ENCODE measurements at regions not wholly inside any gene's neighbourhood (a gene's known extent, or its start where the extent isn't known, plus 50 kb on each side); places are given as distances from the start of the nearest gene placed in this dataset.

DNA sequence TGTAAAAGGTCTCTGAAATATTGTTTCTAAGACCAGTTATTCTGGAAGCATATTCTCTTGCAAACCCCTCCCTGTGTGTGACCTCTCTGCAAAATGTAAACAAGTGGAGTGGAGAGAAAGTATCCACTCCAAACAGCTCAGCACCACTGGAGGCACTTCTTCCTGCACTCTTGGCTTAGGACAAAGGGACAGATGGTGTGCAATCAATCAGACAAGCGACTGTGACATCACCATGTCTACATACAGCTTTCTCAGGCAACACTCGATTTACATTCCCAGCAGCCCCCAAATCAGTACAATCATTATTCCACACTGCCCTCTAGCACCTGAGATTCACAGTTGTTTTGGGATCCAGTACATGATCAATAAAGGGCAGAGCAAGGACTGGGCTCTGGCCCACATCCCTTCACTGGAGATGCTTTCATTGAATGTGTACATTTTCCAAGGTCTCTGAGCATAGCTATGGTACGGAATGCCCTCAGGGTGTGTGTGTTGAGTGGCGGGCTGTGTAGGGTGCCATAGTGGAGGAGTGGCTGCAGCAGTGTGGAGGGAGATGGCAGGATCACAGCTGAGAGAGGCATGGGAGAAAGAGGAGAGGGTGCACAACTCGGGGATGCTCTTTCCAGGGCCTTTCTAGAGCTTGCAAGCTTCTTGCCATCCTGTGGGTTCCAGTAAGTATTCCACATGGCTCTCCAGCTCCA, 311.8 kb upstream of the ST6GAL2 start:
- DNase-seq (ENCODE audit: low read depth in 4 of 4, low spot score in 2 of 4): no peak

DNA sequence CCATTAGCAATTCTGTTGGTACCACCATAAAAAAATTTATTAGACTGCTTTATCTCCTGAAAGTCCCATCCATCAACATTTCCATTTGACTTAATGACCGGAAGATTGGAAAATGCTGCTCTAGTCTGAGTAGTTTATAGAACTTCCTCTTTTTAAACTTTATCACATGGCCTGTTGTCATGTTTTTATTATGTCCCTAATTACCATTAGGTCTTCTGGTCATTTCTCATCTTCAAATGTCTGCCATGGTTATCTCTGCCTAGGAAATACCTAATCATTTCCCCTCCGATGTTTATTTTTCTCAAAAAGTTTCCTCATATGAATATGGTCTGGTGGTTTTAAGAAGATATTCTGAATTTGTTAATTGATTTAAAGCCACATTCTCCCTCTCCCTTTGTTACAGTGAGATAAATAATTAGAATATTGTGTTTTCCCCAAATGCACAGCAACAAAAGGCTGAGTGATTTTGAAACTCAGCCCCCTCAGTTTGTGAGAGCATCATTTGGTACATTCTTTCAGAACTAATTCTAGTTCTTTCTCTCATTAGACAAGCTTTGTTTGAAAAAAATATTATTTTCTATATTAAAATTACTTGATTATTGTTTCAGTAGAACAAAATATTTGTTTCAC, 317.1 kb upstream of the ST6GAL2 start:
- no peak for DNase-seq (ENCODE audit: low read depth in 4 of 4, low spot score in 2 of 4)

DNA sequence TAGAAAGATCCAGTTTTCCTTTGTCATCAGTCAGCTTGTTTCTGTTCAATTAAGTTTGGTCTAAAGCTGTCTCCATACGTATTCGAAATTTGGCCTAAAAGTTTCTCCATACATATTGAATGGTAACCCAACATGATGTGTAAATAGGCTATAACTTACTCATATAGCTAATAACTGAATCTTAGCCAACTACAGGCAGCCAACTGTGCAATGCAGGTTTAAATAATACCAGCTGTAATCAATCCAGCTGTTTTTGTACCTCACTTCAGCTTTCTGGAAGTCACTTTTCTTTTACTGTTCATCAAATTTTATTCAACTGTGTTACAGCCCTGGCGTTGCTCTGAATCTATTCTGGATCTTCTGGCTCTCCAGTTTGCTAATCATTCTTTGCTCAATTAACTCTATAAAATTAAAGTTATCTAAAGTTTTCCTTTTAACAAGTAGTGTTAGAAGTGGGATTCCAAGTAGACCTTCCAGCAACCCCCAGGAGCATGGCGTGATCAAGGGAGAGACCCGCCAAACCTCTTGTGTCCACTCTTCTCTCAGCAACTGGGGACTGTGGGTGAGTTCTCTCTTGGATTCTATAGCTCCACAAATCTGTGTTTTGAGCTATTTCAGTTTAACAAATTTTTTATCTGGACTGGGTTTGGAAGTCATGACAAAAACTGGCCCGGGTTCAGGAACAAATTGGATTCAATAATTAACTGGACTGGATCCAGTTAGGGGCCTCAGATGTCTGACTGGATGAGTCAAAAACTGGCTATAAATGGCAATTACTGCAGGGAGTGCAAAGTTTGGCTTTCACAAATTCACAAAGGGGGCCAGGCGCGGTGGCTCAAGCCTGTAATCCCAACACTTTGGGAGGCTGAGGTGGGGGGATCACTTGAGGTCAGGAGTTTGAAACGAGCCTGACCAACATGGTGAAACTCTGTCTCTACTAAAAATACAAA, 329.7 kb upstream of the ST6GAL2 start:
- DNase-seq (ENCODE audit: low read depth in 4 of 4, low spot score in 2 of 4): no peak

DNA sequence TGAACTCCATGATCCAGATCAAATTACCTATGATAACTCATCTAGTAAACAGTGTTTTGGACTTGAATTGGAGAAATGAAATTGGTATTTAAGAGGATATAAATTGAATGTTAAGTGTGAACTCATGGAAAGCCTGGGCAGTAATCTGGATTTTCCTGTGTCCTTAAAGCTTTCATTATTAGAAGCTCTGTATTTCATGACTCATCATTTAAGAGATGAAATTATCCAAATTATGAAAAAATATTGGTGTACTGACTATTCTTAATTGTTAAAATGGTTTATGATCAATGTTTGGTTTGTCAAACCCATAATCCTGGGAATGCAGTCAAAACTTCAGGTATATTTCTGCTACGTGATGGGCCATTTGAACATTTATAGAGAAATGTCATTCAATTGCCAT, 332.2 kb upstream of the ST6GAL2 start:
- DNase-seq (ENCODE audit: low read depth in 4 of 4, low spot score in 2 of 4): no peak

DNA sequence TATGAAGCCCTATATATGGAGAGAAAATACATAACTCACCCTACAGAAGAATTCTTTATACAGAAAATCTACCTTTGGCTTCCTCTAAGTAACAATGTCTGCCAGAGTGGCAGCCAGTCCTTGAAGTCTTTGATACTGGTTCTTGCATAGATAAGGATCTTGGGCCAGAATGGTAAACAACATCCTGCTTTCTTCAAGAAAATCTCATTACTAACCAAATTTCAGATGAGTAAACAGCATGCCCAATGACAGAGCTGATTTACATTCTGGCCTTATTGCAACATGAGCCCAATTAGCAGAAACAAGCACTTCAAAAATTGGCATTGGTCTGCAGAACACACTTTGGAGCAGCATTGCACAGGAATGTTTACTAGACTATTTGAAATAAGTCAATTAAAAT, 336.5 kb upstream of the ST6GAL2 start:
- no peak for DNase-seq (ENCODE audit: low read depth in 4 of 4, low spot score in 2 of 4)

DNA sequence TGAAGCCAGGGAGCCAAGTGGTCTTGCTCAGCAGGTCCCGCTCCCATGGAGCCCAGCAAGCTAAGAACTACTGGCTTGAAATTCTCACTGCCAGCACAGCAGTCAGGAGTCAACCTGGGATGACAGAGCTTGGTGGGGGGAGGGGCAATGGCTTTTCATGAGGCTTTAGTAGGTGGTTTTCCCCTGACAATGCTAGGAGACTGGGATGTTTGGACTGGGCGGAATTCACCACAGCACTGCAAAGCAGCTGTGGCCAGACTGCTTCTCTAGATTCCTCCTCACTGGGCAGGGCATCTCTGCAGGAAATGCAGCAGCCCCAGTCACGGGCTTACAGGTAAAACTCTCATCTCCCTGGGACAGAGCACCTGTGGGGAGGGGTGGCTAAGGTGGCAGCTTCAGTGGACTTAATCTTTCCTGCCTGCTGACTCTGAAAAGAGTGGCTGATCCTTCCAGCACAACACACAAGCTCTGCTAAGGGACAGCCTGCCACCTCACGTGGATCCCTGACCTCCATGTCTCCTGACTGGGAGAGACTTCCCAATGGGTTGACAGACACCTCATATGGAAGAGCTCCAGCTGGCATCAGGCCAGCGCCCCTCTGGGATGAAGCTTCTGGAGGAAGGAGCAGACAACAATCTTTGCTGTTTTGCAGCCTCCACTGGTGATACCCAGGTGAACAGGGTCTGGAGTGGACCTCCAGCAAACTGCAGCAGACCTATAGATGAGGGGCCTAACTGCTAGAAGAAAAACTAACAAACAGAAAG, 349.7 kb upstream of the ST6GAL2 start:
- no peak for DNase-seq (ENCODE audit: low read depth in 4 of 4, low spot score in 2 of 4)

DNA sequence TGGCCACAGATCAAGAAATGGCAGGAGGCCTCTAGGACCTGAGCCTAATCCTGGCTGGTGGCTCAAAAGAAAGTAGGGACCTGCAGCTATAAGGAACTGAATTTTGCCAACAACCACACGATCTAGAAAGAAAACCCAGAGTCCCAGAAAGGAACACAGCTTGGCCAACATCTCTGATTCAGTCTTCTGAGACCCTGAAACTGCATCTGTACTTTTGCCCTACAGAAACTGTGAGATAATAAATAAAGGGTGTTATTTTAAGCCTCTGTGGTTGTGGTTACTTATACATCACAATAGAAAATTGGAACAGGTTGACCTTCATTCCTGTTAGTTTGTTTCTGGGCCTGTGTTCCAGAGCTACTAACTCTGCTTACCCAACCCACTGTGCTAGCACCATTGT, 356.8 kb upstream of the ST6GAL2 start:
- no peak for DNase-seq (ENCODE audit: low read depth in 4 of 4, low spot score in 2 of 4)

DNA sequence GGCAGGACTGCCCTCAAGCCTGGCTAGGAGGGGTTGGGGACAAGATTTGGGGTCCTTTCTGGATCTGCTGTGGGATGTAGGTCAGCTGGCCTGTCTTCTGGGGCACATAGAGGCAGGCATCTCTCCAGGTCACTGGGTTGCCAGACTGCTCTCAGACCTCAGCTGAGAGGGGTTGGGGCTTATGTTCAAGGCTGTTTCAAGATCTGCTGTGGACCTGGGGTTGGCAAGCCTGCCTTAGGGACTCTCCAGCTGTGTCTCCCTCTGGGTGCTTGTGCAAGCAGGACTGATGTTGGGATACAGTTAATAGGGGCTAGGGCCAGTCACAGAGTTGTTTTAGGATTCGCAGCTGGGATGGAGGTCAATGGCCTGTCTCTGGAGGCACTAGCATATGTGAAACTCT, 363.0 kb upstream of the ST6GAL2 start:
- DNase-seq (ENCODE audit: low read depth in 4 of 4, low spot score in 2 of 4): no peak

DNA sequence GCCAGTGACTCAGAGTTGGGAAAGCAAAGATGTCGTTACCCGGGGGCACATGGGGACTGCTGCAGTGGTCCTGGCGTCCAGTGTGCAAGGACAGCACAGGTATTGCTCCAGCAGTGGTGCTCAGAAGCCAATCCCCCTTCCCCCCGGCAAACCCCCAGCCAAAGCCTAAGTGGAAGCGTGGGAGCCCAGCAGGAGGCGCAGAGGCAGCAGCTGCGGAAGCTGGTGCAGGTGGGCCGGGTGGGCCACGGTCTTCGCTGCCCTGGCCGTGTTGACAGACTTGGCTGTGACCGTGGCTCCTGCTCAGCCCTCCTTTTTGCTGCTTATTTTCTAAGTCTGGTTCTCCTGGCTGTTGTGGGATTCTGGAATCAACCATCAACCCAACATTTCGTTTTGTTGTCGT, 369.8 kb upstream of the ST6GAL2 start:
- DNase-seq (ENCODE audit: low read depth in 4 of 4, low spot score in 2 of 4): no peak

DNA sequence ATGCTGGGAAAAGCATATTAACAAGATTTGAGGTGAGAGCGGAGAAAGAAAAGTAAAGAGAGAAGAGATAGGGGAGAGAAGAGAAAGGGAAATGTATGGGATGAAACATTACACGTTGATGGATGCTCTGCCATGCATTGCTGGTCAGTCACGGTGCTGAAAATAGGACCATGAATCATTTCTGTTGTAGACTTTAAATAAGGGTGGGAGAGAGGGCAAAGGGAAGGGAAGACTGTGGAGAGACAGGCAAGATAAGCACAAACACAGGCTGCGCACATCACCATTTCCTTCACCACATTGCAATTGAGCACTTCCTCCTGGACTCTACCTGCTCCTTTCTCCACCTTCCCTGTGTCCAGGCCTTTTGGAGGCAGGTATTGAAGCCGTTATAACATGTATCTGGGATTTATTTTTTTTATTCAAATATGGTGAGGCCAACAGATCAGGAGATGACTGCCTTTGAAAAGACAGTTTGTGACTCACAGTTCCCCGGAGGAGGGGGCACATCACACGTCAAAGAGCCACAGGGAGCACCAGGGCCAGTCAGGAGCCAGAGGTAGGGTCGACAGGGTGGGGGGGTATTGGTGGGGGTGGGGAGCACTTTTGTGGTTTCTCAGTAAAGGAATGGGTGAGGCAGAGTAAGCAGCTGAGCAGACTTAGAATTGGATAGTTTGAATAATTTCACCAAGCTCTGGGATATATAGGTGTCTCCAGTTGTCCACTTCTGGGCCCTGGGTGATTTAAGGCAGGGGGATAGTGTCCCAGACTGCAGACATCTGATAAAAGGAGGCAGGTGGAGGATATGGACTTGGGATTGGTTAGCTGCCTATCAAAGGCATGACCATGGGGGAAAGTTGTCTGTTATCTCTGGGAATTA, 372.8 kb upstream of the ST6GAL2 start:
- no peak for DNase-seq (ENCODE audit: low read depth in 4 of 4, low spot score in 2 of 4)

DNA sequence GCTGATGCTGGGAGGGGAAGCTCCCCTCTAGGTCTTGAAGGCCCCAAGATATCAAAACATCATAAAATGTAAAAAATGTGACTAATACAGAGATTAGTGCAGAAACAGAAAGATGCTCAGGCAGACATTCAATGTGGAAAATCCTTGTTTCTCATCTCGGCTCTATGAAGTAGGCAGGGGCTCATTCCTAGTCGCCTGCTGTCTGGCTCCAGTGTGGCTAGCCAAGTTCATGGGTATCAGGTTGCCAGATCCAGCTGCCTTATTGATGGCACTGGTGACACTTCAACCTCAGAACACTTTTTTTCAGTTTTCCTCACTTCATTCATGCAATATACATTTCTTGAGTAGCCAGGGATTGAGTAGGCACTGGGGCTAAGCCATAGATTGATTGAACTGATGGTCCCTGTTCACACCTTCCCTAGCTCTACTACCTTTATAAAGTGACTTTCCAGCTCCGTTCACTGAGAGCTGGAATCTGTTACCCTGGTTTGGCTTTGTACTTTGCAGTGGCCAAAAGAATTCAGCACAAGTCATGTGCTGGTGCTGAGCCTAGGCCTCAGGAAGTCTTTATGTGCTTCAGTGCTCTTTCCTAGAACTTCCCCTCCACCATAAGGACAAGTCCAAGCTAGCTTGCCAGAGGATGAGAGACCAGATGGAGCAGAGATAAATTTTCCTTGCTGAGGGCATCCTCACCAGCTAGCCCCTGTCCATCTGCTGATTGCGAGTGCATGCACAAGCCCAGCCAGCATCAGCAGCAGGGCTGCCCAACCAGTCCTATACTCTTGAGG, 373.6 kb upstream of the ST6GAL2 start:
- DNase-seq (ENCODE audit: low read depth in 4 of 4, low spot score in 2 of 4): no peak

DNA sequence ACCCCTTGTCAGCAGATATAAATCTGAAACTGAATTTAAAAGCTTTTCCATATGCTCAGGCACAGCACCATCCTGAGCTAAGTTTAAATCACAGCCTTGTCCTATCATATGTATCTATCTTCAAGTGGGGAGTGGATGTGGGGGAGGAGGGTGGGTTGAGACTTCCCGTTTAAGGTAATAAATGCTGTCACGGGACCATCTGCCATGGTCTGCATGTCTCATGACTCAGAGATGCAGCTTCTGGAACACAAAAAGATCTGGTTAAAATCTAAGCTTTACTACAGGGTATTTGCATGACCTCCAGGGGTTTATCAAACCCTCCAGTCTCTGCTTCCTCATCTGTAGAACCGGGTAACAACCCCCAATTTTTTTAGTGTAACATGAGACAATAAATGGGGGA, 377.7 kb upstream of the ST6GAL2 start:
- DNase-seq (ENCODE audit: low read depth in 4 of 4, low spot score in 2 of 4): no peak

DNA sequence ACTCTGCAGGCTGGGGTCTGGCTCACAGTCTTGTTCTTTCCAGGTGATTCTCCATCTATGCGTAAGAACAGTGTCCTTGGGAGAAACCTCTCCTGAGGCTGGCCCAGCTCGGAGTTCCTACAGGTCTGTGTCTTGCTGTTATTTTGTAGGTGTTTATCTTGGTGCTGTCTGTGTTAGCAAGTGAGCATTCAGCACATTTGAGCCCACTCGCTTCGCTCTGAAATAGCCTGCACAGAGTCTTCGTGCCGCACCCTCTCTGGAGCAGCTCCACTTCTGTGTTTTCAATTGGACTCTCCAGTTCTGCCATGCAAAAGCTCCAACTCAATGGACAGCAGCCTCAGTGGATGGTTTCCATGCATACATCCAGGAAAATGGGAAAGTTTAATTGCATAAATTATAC, 378.2 kb upstream of the ST6GAL2 start:
- no peak for DNase-seq (ENCODE audit: low read depth in 4 of 4, low spot score in 2 of 4)

DNA sequence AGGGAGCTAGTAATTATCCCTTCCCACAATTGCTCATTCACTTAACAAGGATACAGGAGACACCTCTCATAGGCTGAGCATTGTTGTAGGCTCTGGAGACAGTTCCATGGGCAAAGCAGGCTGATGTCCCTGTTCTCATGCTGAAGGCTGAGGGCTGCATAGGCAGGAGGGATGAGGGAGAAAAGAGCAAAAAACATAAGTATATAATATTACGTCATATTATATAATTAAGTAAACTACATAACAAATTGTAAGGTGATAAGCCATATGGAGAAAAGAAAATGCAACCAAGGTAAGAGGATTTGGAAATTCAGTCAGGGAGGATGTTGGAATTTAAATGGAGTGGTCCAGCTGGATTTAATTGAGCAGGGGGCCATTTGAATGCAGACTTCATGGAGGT, 380.6 kb upstream of the ST6GAL2 start:
- no peak for DNase-seq (ENCODE audit: low read depth in 4 of 4, low spot score in 2 of 4)

DNA sequence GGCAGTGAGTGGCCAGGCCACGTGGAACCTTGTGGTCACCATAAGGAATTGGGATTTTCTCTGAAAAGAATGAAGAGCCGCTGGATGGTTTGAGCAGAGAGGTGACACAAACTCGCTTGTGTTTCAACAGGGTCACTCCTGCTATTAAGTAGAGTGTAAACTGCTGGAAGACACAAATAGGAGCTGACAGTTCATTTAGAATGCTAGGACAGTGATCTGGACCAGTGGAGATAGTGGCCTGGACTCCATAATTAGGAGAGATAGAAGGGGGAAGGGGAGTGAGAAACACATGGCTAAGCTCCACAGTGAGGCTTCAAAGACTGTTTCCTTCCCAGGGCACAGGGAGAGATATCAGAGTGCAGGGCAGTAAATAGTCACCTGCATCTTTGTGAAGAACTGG, 381.1 kb upstream of the ST6GAL2 start:
- no peak for DNase-seq (ENCODE audit: low read depth in 4 of 4, low spot score in 2 of 4)

DNA sequence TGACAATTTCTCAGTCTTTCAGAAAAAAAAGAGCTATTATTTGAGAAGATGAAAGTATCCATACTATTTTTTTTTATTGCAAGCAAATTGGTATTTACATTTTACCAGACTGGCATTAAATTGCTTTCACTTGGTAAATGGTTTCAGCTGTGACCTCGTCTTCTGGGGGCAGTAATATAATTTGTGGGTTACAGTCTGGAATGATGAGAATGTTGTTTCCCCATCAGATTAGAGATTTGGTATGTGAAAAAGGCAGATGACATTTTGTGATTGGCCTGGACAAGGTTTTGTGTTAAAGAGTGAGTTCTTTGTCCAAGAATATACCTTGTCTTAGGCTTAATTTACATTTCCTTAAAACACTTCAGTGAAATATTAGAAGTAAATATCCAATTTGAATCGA, 390.1 kb upstream of the ST6GAL2 start:
- no peak for DNase-seq (ENCODE audit: low read depth in 4 of 4, low spot score in 2 of 4)

DNA sequence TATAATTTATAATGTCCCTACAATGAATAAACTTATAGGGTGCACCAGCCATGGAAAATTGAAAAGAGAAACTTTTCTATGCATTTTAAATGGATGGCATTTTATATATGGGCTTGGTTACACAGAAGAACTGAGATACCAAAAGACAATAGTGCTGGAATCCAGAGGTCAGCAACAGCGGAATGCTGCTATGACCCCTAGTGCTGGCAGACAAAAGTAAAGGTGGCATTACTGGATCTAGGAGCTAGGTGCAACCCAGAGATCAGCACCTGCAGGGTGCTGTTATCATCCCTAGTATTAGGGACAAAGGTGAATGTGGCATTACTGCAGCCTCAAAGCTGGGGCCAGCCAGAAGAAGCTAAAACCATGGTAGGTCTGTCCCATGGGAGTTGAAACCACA, 392.7 kb upstream of the ST6GAL2 start:
- no peak for DNase-seq (ENCODE audit: low read depth in 4 of 4, low spot score in 2 of 4)

DNA sequence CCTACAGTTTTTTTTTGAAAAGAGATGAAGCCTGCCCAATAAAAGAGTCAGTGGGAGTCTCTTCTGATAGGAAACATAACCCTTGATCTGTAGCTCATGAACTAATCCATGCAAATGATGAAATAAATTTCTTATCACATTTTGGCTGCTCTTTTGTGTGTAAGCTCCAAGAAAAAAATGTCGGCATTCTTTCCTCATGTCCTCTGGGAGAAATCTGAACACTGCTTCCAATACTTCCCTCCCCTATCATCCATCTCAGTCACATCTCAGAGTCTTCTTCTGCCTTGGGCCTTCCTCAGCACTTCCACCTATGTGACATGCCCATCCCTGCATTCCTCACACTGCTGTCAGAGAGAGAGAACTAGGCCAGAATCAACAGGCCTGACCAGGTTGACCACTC, 395.7 kb upstream of the ST6GAL2 start:
- DNase-seq (ENCODE audit: low read depth in 4 of 4, low spot score in 2 of 4): no peak

DNA sequence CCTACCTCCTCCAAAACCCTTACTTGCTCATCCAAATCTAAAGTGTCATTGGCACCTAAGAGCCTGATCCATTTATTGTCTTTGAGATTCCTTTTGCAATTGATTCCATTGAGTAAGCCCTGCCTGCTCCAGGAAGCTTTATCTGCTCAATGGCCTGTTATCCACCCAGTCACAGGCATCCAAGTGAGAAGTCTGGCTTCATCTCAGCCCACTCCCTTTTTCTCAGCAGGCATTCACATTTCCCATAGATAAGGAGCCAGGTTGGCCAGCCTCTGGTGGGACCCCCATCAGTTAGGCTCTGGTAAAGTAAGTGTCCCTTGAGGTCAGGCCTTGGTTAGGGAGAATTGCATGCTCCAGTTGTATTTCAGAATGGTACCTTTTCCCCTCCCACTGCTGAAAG, 396.2 kb upstream of the ST6GAL2 start:
- no peak for DNase-seq (ENCODE audit: low read depth in 4 of 4, low spot score in 2 of 4)

Data from left renal cortex interstitium (tissue), 4 donors.